SKM-1 (cell line): ENCODE measurements at regions not wholly inside any gene's neighbourhood (a gene's known extent, or its start where the extent isn't known, plus 50 kb on each side); places are given as distances from the start of the nearest gene placed in this dataset.

ENCODE experiments used
- DNase-seq: peaks from one replicate; lab custom pipeline; 2025; ENCODE audit not compliant: unreplicated experiment; lab: John Stamatoyannopoulos, UW

- DNase-seq = no peak
Observed at GRCh38 chr18:34077599-34077998, 147.1 kb downstream of the NOL4 start.

GRCh38 chr18:34075963-34076860 lies 148.5 kb downstream of the NOL4 start:
- no peak for DNase-seq

- no peak for DNase-seq
Observed at GRCh38 chr18:34061226-34061625, 163.5 kb downstream of the NOL4 start.

GRCh38 chr18:34055227-34055626 lies 169.5 kb downstream of the NOL4 start:
- no peak for DNase-seq

GRCh38 chr18:34050661-34051060 lies 174.1 kb downstream of the NOL4 start:
- no peak for DNase-seq

GRCh38 chr18:34049511-34049910 lies 175.2 kb downstream of the NOL4 start:
- no peak for DNase-seq

- DNase-seq = no peak
Observed at GRCh38 chr18:34048423-34048822, 176.3 kb downstream of the NOL4 start.

GRCh38 chr18:34042423-34043146 lies 182.1 kb downstream of the NOL4 start:
- DNase-seq = no peak

GRCh38 chr18:34039611-34040010 lies 185.1 kb downstream of the NOL4 start:
- DNase-seq = no peak

GRCh38 chr18:34039201-34039600 lies 185.5 kb downstream of the NOL4 start:
- DNase-seq = no peak

- DNase-seq = no peak
Observed at GRCh38 chr18:34038086-34038485, 186.6 kb downstream of the NOL4 start.

- no peak for DNase-seq
Observed at GRCh38 chr18:34033968-34034367, 190.7 kb downstream of the NOL4 start.

GRCh38 chr18:34031810-34032209 lies 192.9 kb downstream of the NOL4 start:
- DNase-seq = no peak

- DNase-seq = no peak
Observed at GRCh38 chr18:34028324-34028723, 196.4 kb downstream of the NOL4 start.

- no peak for DNase-seq
Observed at GRCh38 chr18:34025191-34025801, 199.4 kb downstream of the NOL4 start.

- DNase-seq = no peak
Observed at GRCh38 chr18:34023471-34023870, 201.2 kb downstream of the NOL4 start.

- DNase-seq = no peak
Observed at GRCh38 chr18:34018336-34018735, 206.4 kb downstream of the NOL4 start.

GRCh38 chr18:34003687-34004086 lies 221.0 kb downstream of the NOL4 start:
- no peak for DNase-seq

GRCh38 chr18:34002130-34002529 lies 222.6 kb downstream of the NOL4 start:
- DNase-seq = no peak

- DNase-seq = no peak
Observed at GRCh38 chr18:34001376-34001775, 223.3 kb downstream of the NOL4 start.

- no peak for DNase-seq
Observed at GRCh38 chr18:33987206-33987605, 237.5 kb downstream of the NOL4 start.

- DNase-seq = no peak
Observed at GRCh38 chr18:33983126-33983525, 241.6 kb downstream of the NOL4 start.
